ENCODE measurements at regions not wholly inside any gene's neighbourhood (a gene's known extent, or its start where the extent isn't known, plus 50 kb on each side); places are given as distances from the start of the nearest gene placed in this dataset.

GRCh38 chr5:90015584-90016018 is 394.0 kb downstream of the CETN3 start:
- H3K27me3 ChIP-seq, result no peaks in the 10 kb centered on the region
- intact Hi-C loops (cut with DNase I; ENCODE audit: low total_unique reads), result no loop called here

GRCh38 chr5:90014420-90014819 is 395.1 kb downstream of the CETN3 start:
- no peak for TF ChIP-seq POLR2A (IDR thresholded peaks at IDR 0.05)
- no peak for TF ChIP-seq POLR2AphosphoS5 (IDR thresholded peaks at IDR 0.05)
- no peak for TF ChIP-seq CTCF (IDR thresholded peaks at IDR 0.05)
- no peak for TF ChIP-seq EP300 (IDR thresholded peaks at IDR 0.05)
- H3K4me1 ChIP-seq, result no peaks in the 10 kb centered on the region
- no peak overlapping the region for H3K27ac ChIP-seq
- H3K4me3 ChIP-seq, result no peak overlapping the region
- no peaks in the 10 kb centered on the region for H3K27me3 ChIP-seq
- intact Hi-C loops (cut with DNase I; ENCODE audit: low total_unique reads), result no loop called here
- H3K9me3 ChIP-seq, result no peaks in the 10 kb centered on the region
- H3K36me3 ChIP-seq, result no peaks in the 10 kb centered on the region
- DNase-seq, result no peak

More at GRCh38 chr5:90015584-90016018, 394.0 kb downstream of the CETN3 start:
- no peak overlapping the region for H3K27ac ChIP-seq
- H3K4me3 ChIP-seq, result no peak overlapping the region
- 48 to 64% (median 55%) methylated on average over 3 of the region's 3 CpGs for WGBS, 5 donors
- H3K36me3 ChIP-seq, result no peaks in the 10 kb centered on the region
- DNase-seq, result no peak
- no peak for TF ChIP-seq POLR2A (IDR thresholded peaks at IDR 0.05)
- TF ChIP-seq CTCF (IDR thresholded peaks at IDR 0.05), result no peak
- TF ChIP-seq POLR2AphosphoS5 (IDR thresholded peaks at IDR 0.05), result no peak
- no peak for TF ChIP-seq EP300 (IDR thresholded peaks at IDR 0.05)
- no peaks in the 10 kb centered on the region for H3K4me1 ChIP-seq
- H3K9me3 ChIP-seq, result no peaks in the 10 kb centered on the region

GRCh38 chr5:90000351-90000750 is 409.2 kb downstream of the CETN3 start:
- no peaks in the 10 kb centered on the region for H3K4me1 ChIP-seq
- no peak for DNase-seq
- 80 to 96% (median 86%) methylated on average over 2 of the region's 2 CpGs for WGBS, 5 donors
- H3K27ac ChIP-seq, result no peak overlapping the region
- intact Hi-C loops (cut with DNase I; ENCODE audit: low total_unique reads), result no loop called here
- H3K4me3 ChIP-seq, result no peak overlapping the region
- no peaks in the 10 kb centered on the region for H3K36me3 ChIP-seq
- H3K9me3 ChIP-seq, result no peaks in the 10 kb centered on the region
- no peaks in the 10 kb centered on the region for H3K27me3 ChIP-seq
- no peak for TF ChIP-seq POLR2A (IDR thresholded peaks at IDR 0.05)
- no peak for TF ChIP-seq CTCF (IDR thresholded peaks at IDR 0.05)
- TF ChIP-seq POLR2AphosphoS5 (IDR thresholded peaks at IDR 0.05), result no peak
- TF ChIP-seq EP300 (IDR thresholded peaks at IDR 0.05), result no peak

- Histone ChIP-seq H3K4me3 (no peak overlapping the region), H3K27ac (no peak overlapping the region), H3K9me3 (no peaks in the 10 kb centered on the region), H3K4me1 (no peaks in the 10 kb centered on the region), H3K36me3 (no peaks in the 10 kb centered on the region), H3K27me3 (no peaks in the 10 kb centered on the region)
- WGBS, 5 donors, result 30 to 52% (median 33%) methylated on average over 3 of the region's 3 CpGs
- intact Hi-C loops (cut with DNase I; ENCODE audit: low total_unique reads), result no loop called here
- DNase-seq, result no peak
- no peak for TF ChIP-seq POLR2AphosphoS5 (IDR thresholded peaks at IDR 0.05)
- TF ChIP-seq POLR2A (IDR thresholded peaks at IDR 0.05), result no peak
- TF ChIP-seq CTCF (IDR thresholded peaks at IDR 0.05), result no peak
- no peak for TF ChIP-seq EP300 (IDR thresholded peaks at IDR 0.05)
Observed at GRCh38 chr5:89998519-89999305, 410.8 kb downstream of the CETN3 start.

Data from stomach (tissue), 8 donors.